ENCODE measurements at regions not wholly inside any gene's neighbourhood (a gene's known extent, or its start where the extent isn't known, plus 50 kb on each side); places are given as distances from the start of the nearest gene placed in this dataset.

GRCh38 chr1:58866578-58866977 lies 82.7 kb upstream of the JUN start:
- Histone ChIP-seq H3K27me3 (ENCODE audit: control insufficient read depth, insufficient read depth, low read length) (no peaks in the 10 kb centered on the region), H3K9me3 (ENCODE audit: control insufficient read depth, insufficient read depth, low read length) (no peaks in the 10 kb centered on the region), H3K36me3 (ENCODE audit: control insufficient read depth, insufficient read depth, low read length) (no peaks in the 10 kb centered on the region), H3K4me1 (ENCODE audit: control insufficient read depth, insufficient read depth, low read length) (peaks cover 5% of the 10 kb centered on the region), H3K4me3 (ENCODE audit: low read depth, low read length) (no peak overlapping the region), H3K9ac (ENCODE audit: low read depth, low read length) (no peak overlapping the region)

- H3K9me3 ChIP-seq (ENCODE audit: control insufficient read depth, insufficient read depth, low read length), result no peaks in the 10 kb centered on the region
- H3K9ac ChIP-seq (ENCODE audit: low read depth, low read length), result no peak overlapping the region
Measured at GRCh38 chr1:58869638-58870297, 85.9 kb upstream of the JUN start.

DNA sequence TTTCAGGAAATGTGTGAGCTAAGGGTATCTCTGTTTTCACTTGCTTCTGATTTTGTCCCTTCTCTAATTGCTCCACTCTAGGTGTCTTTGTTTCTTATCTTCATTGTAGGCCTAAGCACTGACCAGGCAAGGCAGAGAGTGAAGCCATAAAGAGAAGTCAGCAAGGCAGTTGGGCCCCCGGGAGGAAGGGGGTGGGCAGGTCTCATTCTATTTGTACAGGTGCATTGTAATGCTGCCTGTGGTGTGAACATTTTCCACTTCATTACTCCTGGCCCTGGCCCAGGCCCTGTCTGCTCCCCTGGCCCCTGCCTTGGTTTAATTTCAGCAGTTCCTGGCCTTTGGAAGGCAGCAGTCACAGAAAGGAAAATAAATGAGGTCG lies 86.4 kb upstream of the JUN start:
- no peaks in the 10 kb centered on the region for H3K36me3 ChIP-seq (ENCODE audit: control insufficient read depth, insufficient read depth, low read length)
- H3K27me3 ChIP-seq (ENCODE audit: control insufficient read depth, insufficient read depth, low read length), result no peaks in the 10 kb centered on the region

More at GRCh38 chr1:58869638-58870297, 85.9 kb upstream of the JUN start:
- H3K4me1 ChIP-seq (ENCODE audit: control insufficient read depth, insufficient read depth, low read length), result peaks cover 5% of the 10 kb centered on the region
- no peak overlapping the region for H3K4me3 ChIP-seq (ENCODE audit: low read depth, low read length)
- no peaks in the 10 kb centered on the region for H3K36me3 ChIP-seq (ENCODE audit: control insufficient read depth, insufficient read depth, low read length)
- no peaks in the 10 kb centered on the region for H3K27me3 ChIP-seq (ENCODE audit: control insufficient read depth, insufficient read depth, low read length)

DNA sequence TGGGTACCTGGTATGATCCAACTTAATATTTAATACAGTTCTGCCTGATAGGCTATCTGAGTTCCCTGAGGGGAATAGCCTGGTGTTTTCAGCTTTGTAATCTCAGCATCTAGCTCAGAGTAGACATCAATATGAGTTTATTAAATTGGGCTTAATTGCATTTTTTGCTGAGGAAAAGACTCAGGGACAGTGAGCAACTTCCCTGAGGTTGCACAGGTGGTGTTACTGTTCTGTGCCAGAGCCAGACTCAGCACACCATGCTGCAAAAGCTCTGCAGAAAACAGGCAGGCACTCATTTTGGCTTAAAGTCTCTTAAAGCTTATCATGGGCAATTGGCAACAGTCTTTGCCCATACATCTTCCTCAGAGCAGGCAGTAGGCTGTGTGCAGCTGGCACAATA lies 90.5 kb upstream of the JUN start:
- H3K27me3 ChIP-seq (ENCODE audit: control insufficient read depth, insufficient read depth, low read length), result no peaks in the 10 kb centered on the region
- no peak overlapping the region for H3K4me3 ChIP-seq (ENCODE audit: low read depth, low read length)
- H3K4me1 ChIP-seq (ENCODE audit: control insufficient read depth, insufficient read depth, low read length), result peaks cover 8% of the 10 kb centered on the region
- no peak overlapping the region for H3K9ac ChIP-seq (ENCODE audit: low read depth, low read length)
- no peaks in the 10 kb centered on the region for H3K9me3 ChIP-seq (ENCODE audit: control insufficient read depth, insufficient read depth, low read length)
- H3K36me3 ChIP-seq (ENCODE audit: control insufficient read depth, insufficient read depth, low read length), result no peaks in the 10 kb centered on the region

More for the DNA sequence above, 86.4 kb upstream of the JUN start:
- no peaks in the 10 kb centered on the region for H3K9me3 ChIP-seq (ENCODE audit: control insufficient read depth, insufficient read depth, low read length)
- peaks cover 8% of the 10 kb centered on the region for H3K4me1 ChIP-seq (ENCODE audit: control insufficient read depth, insufficient read depth, low read length)
- no peak overlapping the region for H3K9ac ChIP-seq (ENCODE audit: low read depth, low read length)
- H3K4me3 ChIP-seq (ENCODE audit: low read depth, low read length), result no peak overlapping the region

- H3K36me3 ChIP-seq (ENCODE audit: control insufficient read depth, insufficient read depth, low read length), result no peaks in the 10 kb centered on the region
- H3K9me3 ChIP-seq (ENCODE audit: control insufficient read depth, insufficient read depth, low read length), result no peaks in the 10 kb centered on the region
- H3K4me3 ChIP-seq (ENCODE audit: low read depth, low read length), result no peak overlapping the region
- no peaks in the 10 kb centered on the region for H3K27me3 ChIP-seq (ENCODE audit: control insufficient read depth, insufficient read depth, low read length)
- H3K4me1 ChIP-seq (ENCODE audit: control insufficient read depth, insufficient read depth, low read length), result peaks cover 8% of the 10 kb centered on the region
- no peak overlapping the region for H3K9ac ChIP-seq (ENCODE audit: low read depth, low read length)
Measured at GRCh38 chr1:58874757-58875755, 91.2 kb upstream of the JUN start.

GRCh38 chr1:58879464-58879863 lies 95.6 kb upstream of the JUN start:
- Histone ChIP-seq H3K4me3 (ENCODE audit: low read depth, low read length) (no peak overlapping the region), H3K36me3 (ENCODE audit: control insufficient read depth, insufficient read depth, low read length) (no peaks in the 10 kb centered on the region), H3K4me1 (ENCODE audit: control insufficient read depth, insufficient read depth, low read length) (peaks cover 7% of the 10 kb centered on the region), H3K27me3 (ENCODE audit: control insufficient read depth, insufficient read depth, low read length) (no peaks in the 10 kb centered on the region), H3K9me3 (ENCODE audit: control insufficient read depth, insufficient read depth, low read length) (no peaks in the 10 kb centered on the region), H3K9ac (ENCODE audit: low read depth, low read length) (no peak overlapping the region)

- Histone ChIP-seq H3K27me3 (ENCODE audit: control insufficient read depth, insufficient read depth, low read length) (no peaks in the 10 kb centered on the region), H3K4me1 (ENCODE audit: control insufficient read depth, insufficient read depth, low read length) (no peaks in the 10 kb centered on the region), H3K4me3 (ENCODE audit: low read depth, low read length) (no peak overlapping the region), H3K9me3 (ENCODE audit: control insufficient read depth, insufficient read depth, low read length) (no peaks in the 10 kb centered on the region), H3K9ac (ENCODE audit: low read depth, low read length) (no peak overlapping the region), H3K36me3 (ENCODE audit: control insufficient read depth, insufficient read depth, low read length) (no peaks in the 10 kb centered on the region)
Measured at GRCh38 chr1:58880592-58880991, 96.7 kb upstream of the JUN start.

DNA sequence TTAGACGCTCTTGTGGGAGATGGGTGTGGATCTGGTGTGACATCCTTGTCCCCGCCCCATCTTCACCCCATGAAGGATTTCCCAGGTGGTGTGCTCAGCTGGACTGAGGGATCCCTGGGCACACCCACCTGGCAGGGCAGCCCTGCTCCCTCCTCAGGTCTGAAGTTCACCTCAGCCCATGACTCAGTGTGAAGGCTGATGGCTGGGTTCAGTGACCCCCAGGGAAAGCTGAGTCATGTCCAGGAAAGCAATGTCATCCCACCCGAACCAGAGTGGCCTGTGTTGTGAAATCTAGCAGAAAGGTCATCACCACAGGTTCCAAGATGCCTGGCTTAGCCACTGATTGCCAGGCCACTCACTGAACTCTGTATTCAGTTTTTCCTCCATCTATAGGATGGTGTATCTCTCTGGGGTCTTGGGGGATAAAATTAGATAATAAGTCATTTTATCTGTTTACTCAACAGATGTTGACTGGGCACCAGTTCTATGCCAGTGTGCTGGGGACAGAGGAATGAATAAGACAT lies 97.7 kb upstream of the JUN start:
- no peaks in the 10 kb centered on the region for H3K27me3 ChIP-seq (ENCODE audit: control insufficient read depth, insufficient read depth, low read length)
- H3K9ac ChIP-seq (ENCODE audit: low read depth, low read length), result no peak overlapping the region

DNA sequence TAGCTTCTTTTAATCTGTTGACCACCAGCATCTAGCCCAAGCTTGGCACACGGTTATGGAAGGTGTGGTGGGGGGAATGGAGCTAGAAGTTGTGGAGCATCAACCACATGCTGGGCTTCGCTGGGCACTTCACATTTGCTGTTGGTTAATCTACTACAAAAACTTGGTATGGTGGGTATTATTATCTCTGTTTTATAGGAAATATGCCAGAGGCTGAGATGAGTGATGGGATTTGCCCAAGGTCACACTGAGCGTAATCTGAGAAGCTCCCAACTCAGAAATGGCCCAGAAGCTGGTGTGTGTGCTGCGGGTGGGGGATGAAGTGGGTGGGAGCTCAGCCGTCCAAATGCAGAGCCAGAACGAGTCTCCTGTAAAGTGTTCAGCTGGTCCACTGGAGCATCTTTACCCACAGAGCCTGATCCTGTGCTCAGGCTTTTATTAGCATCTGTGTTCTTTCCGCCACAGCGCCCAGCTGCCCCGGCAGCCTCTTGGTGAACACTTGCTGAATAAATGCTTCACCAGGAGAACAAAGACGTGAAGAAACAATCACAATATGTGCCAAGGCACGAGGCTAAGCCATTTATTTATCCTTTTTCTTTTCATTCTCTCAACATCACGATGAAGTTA lies 98.6 kb upstream of the JUN start:
- H3K27me3 ChIP-seq (ENCODE audit: control insufficient read depth, insufficient read depth, low read length), result no peaks in the 10 kb centered on the region
- H3K4me3 ChIP-seq (ENCODE audit: low read depth, low read length), result no peak overlapping the region
- no peaks in the 10 kb centered on the region for H3K36me3 ChIP-seq (ENCODE audit: control insufficient read depth, insufficient read depth, low read length)
- H3K4me1 ChIP-seq (ENCODE audit: control insufficient read depth, insufficient read depth, low read length), result no peaks in the 10 kb centered on the region
- no peaks in the 10 kb centered on the region for H3K9me3 ChIP-seq (ENCODE audit: control insufficient read depth, insufficient read depth, low read length)
- no peak overlapping the region for H3K9ac ChIP-seq (ENCODE audit: low read depth, low read length)

More for the DNA sequence above, 97.7 kb upstream of the JUN start:
- Histone ChIP-seq H3K36me3 (ENCODE audit: control insufficient read depth, insufficient read depth, low read length) (no peaks in the 10 kb centered on the region), H3K4me3 (ENCODE audit: low read depth, low read length) (no peak overlapping the region), H3K9me3 (ENCODE audit: control insufficient read depth, insufficient read depth, low read length) (no peaks in the 10 kb centered on the region), H3K4me1 (ENCODE audit: control insufficient read depth, insufficient read depth, low read length) (no peaks in the 10 kb centered on the region)

DNA sequence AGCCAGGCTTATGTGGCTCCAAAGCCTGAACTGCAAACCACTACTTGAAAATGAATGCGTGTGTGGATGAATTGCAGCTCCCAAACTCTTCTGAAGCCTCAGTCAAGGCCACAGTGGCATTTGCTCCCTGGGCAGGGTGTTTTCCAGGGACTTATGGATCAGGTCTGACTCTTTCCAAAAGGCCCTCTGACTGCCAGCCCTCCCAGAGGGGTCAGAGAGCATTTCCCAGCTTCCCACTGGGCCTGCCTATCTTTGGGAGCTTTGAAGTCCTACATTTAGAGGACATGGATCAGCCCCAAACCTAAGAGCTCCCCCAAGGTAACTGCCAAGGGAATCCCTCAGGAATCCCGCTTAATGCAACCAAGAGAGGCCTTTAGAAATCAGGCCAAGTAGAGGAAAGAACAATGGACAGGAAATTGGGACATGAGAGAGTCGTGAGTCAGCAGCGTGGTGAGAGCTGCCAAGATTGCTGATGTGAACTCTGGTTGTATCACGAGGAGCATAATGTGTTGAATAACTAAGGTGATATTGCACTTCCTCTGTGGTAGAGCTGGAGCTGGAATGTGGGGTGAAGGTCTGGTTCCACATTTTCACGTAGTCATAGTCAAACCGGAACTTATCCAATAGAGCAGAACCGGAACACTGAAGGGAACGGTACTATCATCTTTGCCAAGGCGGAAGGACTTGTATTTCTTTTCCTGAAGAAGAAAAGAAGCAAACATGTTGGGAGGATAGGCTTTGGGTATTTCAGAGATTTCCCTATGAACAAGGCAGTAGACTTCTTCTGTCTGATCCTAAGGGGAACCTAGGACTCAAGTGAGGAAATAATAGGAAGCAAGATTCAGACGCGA lies 99.4 kb upstream of the JUN start:
- no peak overlapping the region for H3K9ac ChIP-seq (ENCODE audit: low read depth, low read length)
- H3K4me3 ChIP-seq (ENCODE audit: low read depth, low read length), result no peak overlapping the region
- H3K27me3 ChIP-seq (ENCODE audit: control insufficient read depth, insufficient read depth, low read length), result no peaks in the 10 kb centered on the region
- H3K4me1 ChIP-seq (ENCODE audit: control insufficient read depth, insufficient read depth, low read length), result no peaks in the 10 kb centered on the region
- H3K36me3 ChIP-seq (ENCODE audit: control insufficient read depth, insufficient read depth, low read length), result no peaks in the 10 kb centered on the region
- no peaks in the 10 kb centered on the region for H3K9me3 ChIP-seq (ENCODE audit: control insufficient read depth, insufficient read depth, low read length)

All from iPS-15b (cell line).